Vagina (tissue), 2 donors: ENCODE measurements at regions not wholly inside any gene's neighbourhood (a gene's known extent, or its start where the extent isn't known, plus 50 kb on each side); places are given as distances from the start of the nearest gene placed in this dataset.

Source experiments
- CTCF ChIP-seq, 3 experiments: fragments of 450-650 bp in 2 of 3; fragments of 200-600 bp in 1 of 3; sonication (generic) in 1 of 3; IDR thresholded peaks; one replicate each; pipeline ENCODE4 v1.5.1; 2017 to 2019; ENCODE audit warnings: antibody characterized with exemption in 3 of 3, mild to moderate bottlenecking in 2 of 3, moderate library complexity in 2 of 3
- POLR2A ChIP-seq, 2 donors: fragments of 450-650 bp; IDR thresholded peaks; one replicate each; pipeline ENCODE4 v1.6.1; 2017; ENCODE audit warnings: antibody characterized with exemption in 2 of 2, mild to moderate bottlenecking in 2 of 2, moderate library complexity in 2 of 2
- POLR2AphosphoS5 ChIP-seq, 2 donors: sonication (generic); formaldehyde crosslinking; IDR thresholded peaks; one replicate each; pipeline ENCODE4 v1.9.0; 2017; ENCODE audit warnings: antibody characterized with exemption in 2 of 2, mild to moderate bottlenecking in 2 of 2, low read depth in 1 of 2; ENCODE audit not compliant: insufficient read depth in 1 of 2

DNA sequence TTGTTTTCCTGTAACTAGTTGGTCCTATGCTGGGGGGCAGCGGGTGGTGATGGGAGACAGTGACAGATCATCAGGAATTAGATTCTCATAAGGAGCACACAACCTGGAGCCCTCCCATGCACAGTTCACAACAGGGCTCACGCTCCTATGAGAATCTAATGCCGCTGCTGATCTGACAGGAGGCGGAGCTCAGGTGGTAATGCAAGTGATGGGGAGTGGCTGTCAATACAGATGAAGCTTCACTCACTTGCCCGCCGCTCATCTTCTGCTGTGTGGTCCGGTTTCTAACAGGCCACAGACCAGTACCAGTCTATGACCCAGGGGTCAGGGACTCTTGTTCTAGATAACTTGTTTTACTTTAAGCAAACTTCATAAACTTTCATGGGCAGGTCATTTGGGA, 205.3 kb upstream of the SLC14A2 start:
- no peak for TF ChIP-seq CTCF (IDR thresholded peaks at IDR 0.05)
- TF ChIP-seq POLR2AphosphoS5 (IDR thresholded peaks at IDR 0.05; ENCODE audit: insufficient read depth in 1 of 2, low read depth in 1 of 2): no peak
- no peak for TF ChIP-seq POLR2A (IDR thresholded peaks at IDR 0.05)
